ENCODE measurements at regions not wholly inside any gene's neighbourhood (a gene's known extent, or its start where the extent isn't known, plus 50 kb on each side); places are given as distances from the start of the nearest gene placed in this dataset.
A peak's percentile ranks its signal among the peaks of the same experiment; 100 is the strongest.
"Not testable (repeated sequence)": the region's sequence is repeated elsewhere in the genome, so short reads cannot be mapped to it uniquely, and the experiment has no call there.

- DNase-seq (ENCODE audit: low spot score) = no peak
Measured at GRCh38 chr3:177338697-177339219, 141.5 kb upstream of the TBL1XR1 start.

GRCh38 chr3:177339220-177339703, 142.0 kb upstream of the TBL1XR1 start:
- DNase-seq (ENCODE audit: low spot score) = not testable (repeated sequence)

DNA sequence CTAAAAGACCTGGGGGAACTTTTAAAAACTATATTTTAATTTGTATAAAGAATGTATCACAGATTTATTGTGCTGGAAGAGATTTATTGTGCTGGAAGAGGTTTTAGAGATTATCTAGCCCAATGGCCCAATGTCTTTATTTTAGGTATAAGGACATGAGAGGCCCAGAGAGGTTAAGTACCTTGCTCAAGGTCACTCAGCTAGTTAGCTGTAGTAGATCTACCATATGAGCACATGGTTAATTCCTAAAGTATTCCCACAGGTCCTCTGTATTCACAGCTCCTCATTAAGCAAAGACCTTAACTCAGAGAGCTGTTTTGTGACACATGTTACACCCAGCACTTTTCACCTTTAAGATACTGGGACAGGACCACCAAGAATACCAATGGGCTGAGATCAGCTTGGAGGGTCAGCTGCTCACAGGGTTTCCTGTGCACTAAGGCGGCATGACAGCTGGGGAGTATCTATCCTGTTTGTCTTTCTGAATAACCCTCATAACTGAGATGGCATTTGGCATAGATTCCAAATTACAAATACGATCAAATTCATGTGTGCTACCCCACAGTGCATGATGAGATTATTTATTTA, 143.1 kb upstream of the TBL1XR1 start:
- DNase-seq (ENCODE audit: low spot score) = no peak

DNA sequence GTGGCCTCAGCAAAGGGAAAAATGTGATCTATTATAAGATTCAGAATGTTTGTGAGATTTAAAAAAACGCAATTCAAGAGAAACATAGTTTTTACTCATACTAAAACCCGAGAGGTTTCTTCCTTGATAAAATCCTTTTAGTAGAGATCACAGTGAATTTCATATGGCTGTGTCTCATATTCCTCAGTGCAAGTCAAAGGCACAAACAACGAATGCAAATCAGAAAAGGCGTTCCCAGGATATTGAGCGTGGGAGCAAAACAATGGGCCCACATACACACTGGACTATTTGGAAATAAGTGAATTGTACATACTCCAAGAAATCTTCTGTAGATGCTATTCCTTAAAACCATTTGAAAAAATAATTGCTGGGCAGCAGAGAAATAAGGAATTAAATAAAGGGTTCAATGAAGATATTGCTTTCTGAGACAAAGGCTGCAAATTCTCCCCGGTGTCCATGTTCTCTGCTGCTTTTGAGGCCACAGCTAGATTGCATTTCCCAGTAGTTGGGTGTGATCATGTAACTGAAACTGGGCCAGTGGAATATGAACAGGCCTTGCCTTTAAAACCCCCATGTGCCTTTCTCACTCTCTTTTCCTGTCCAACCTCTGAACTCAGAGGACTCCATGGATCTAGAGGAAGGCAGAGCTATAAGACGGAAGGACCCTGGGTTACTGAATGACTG, 144.6 kb upstream of the TBL1XR1 start:
- no peak for DNase-seq (ENCODE audit: low spot score)

DNA sequence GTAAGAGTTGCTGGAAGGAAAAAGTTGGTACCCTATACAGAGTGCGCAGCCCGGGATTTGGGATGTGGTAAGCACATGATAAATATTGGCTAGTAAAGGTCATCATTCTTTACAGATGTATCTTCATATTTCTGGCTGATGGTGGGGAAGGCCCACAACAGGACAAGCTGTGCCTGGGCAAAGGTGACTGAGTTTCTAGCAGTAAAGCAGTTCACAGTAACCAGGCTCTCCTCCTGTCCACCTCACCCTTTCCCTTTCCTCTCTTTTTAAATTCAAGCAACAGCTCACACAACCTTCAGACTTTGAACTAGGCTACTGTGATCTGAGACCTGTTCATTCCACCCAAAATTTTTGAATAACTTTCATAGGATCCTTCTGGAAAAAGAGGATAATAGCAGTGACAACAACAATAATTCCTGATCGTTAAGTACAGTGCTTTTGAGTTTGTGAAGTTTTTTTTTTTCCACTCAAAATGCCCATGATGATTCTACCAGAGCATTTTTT, 145.9 kb upstream of the TBL1XR1 start:
- DNase-seq (ENCODE audit: low spot score) = no peak

DNA sequence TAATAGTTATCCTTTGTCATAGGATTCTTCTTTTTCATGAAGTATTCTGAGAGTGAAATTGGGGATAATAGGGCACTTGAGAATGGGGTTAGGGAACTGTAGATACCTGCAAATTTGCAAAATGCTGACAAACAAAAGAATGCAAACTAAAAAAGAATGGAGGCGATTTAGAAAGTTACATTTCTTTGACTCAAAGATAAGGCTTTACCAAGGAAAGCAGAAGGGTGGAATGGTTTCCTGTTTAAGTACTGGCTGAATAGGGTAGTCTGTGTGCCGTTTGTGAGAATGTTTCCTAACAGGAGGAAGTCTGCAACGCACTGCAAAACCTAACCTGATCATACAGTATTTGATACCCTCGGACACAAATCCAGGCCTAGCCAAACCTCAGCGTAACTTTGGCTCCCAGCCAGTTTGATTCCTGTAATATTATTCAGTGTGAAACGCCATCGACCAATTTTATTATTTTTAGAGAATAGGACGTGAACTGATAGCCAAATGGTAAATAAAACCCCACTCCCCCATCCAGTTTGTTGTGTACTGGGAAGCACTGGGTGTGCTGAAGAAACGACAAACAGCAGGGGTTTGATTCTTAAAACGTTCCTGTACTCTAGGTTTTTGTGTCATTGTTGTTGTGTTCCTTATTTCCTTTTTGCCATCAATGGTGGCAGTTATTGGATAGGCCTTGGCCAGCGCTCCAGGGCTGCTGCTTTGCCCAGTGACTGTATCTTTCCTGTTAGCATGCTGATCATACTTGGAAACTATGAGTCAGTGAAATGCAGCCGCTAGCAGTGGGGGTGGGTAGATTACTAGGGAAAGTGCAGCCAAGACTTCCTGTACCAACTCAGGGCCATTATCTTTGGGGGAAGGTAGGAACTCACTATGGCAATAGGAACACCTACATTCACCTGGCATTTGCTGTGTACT, 148.0 kb upstream of the TBL1XR1 start:
- DNase-seq (ENCODE audit: low spot score) = peak; percentile 99

GRCh38 chr3:177345973-177346503, 148.8 kb upstream of the TBL1XR1 start:
- DNase-seq (ENCODE audit: low spot score) = no peak

DNA sequence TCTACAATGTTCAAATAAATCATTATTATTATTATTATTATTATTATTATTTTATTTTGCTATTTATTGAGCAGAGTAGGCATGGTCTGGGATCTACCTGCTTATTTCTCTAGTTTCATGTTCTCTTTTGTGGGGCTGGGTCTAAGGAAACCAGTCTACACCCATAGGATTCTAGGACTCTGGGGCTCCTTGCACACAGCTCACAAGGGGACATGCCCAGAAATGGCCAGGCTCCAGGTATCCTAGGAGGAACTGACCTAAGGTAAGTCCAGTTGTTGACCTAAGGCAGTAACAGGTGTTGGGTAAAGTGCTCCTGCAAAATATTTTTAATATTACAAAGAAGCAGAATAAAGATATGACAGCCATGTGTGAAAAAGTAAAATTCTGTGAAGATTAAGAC, 149.6 kb upstream of the TBL1XR1 start:
- no peak for DNase-seq (ENCODE audit: low spot score)

DNA sequence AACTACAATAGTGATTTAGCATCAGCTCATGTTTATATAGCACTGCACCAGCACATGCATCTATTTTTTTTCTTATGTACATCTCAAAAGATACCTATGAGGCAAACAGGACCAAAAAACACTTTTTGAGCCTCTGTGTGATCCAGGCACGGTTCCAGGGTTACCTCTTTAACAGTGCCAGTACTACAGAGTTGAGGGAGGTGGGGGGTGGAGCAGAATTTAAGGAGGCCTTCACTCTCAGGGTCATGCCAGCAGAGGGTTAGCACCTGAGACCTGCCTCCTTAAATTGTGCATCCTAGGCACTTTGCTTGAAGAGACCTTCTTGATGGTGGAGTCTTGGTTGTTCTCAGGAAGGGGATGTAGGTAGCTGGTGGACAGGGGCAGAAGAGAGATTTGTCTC, 150.3 kb upstream of the TBL1XR1 start:
- DNase-seq (ENCODE audit: low spot score) = no peak

GRCh38 chr3:177348974-177349373, 151.7 kb upstream of the TBL1XR1 start:
- DNase-seq (ENCODE audit: low spot score) = no peak

DNA sequence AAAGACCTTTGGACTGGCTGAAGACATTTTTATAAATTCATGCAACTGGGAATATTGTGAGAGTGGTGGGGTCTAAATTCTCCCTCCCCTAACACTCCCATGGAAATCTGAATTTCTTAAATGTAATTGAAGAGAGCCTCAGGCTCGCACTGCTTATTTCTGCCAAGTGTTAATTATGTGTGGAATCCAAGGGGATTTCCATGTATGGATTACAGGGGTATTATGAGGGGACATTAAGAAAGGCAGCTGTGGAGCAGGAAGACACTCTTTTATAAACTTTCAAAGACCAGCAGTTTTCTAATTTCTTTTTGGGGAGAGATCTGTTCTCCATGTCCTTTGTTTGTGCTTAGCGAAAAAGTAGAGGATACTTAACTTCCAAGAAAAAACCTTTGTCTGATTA, 152.1 kb upstream of the TBL1XR1 start:
- DNase-seq (ENCODE audit: low spot score) = no peak

DNA sequence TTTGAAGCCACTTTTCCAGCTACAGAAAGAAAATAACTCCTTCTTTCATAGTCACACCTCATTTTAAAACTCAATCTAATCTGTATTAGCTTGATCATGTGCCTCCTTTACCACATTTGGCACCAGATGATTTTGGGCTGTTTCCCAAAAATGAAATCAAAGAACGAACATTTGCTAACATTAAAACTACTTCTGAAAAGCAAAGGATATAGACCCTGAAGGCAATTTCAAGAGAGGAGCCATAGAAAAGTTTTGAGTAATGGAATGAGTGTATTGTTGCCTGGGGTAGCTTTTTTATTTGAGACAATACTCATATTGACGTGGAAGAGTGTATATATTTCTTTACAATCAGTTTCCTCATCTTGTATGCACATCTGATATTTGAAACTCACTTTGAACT, 152.8 kb upstream of the TBL1XR1 start:
- DNase-seq (ENCODE audit: low spot score) = no peak

DNA sequence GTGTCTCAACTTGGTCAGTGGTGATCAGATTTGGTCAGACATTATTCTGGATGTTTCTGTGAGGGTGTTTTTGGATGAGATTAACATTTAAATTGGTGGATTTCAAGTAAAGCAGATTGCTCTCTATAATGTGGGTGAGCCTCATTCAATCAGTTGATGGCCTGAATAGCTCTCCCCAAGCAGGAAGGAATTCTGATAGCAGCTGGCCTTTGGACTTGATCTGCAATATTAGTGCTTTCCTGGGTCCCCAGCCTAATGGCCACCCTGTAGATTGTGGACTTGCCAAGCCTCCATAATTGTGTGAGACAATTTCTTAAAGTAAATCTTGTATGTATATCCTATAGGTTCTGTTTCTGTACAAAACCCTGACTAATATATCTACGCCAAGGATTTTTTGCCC, 153.9 kb upstream of the TBL1XR1 start:
- DNase-seq (ENCODE audit: low spot score) = no peak

GRCh38 chr3:177351757-177352158, 154.5 kb upstream of the TBL1XR1 start:
- no peak for DNase-seq (ENCODE audit: low spot score)

DNA sequence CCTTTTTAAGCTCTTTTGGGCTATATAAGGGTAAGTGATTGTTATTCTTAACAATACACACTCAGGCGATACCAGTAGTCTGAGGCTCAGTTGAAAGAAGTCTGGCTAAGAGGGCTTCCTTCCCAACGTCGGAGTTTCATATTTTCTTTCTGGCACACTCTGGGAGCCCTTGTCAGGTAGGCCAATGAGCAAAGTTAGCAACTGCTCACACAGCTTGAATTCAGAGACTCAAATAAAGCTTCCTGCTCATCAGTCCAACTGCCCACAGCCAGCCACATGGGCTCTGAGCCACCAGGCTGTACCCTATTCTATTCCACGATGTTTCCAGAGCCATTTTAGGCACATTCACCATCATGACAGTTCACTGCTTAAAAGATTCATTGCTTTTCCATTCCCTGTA, 155.1 kb upstream of the TBL1XR1 start:
- DNase-seq (ENCODE audit: low spot score) = no peak

DNA sequence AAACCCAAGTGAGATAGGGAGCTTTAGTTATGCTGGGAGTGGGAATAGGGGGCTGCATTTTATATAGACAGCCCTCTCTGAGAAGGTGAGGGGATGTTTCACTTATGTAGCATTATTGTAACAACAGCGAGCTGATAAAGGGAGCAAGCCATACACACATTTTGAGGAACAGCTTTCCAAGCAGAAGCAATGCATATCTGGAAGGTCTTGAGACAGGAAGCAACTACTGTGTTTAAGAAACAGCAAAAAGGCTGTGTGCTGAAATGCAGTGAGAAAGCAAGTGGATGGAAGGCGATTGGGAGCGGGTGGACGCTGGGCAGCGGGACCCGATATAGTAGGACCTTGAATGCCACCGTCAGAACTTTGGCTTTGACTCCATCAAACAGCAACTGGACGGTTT, 155.9 kb upstream of the TBL1XR1 start:
- DNase-seq (ENCODE audit: low spot score) = no peak

GRCh38 chr3:177353879-177354278, 156.6 kb upstream of the TBL1XR1 start:
- not testable (repeated sequence) for DNase-seq (ENCODE audit: low spot score)

DNA sequence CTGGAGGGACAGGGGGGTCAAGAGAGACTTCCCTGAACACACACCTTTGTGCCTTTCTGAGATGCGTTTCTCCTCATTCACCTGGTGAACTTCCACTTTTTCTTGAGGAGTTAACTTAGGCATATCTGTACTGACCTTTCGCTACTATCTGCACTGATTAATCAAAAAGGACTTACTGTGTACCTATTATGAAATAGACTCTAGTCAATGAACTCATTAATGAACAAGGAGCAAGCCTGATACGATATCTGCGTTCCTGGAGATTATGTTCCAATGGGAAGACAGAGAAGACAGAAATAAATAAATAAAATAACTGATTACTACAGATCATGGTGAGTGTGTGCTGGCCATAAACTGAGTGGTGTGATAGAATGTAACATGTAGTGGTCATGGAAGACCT, 157.2 kb upstream of the TBL1XR1 start:
- no peak for DNase-seq (ENCODE audit: low spot score)

- DNase-seq (ENCODE audit: low spot score) = no peak
Measured at GRCh38 chr3:177356113-177356512, 158.8 kb upstream of the TBL1XR1 start.

GRCh38 chr3:177356952-177357351, 159.7 kb upstream of the TBL1XR1 start:
- DNase-seq (ENCODE audit: low spot score) = no peak

- peak; percentile 81 for DNase-seq (ENCODE audit: low spot score)
Measured at GRCh38 chr3:177357352-177358090, 160.2 kb upstream of the TBL1XR1 start.
